ENCODE measurements at regions not wholly inside any gene's neighbourhood (a gene's known extent, or its start where the extent isn't known, plus 50 kb on each side); places are given as distances from the start of the nearest gene placed in this dataset.

DNA sequence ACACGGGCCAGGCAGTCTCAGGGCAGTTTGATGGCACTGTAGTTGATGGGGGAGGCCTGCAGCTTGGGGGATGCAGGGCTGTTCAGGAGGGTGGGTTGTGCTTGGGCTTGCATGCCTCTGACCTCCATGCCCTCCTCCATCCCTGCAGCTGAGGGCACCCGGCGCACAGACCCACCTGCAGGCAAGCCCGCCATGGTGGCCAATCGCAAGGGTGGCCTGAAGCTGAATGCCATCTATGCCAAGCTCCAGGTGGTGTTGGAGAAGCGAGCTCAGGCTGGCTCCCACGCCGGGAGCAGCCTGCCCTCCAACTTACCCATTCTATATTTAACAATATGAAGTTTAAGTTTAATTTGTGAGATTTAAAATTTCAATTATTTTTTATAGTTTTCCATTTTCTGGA is 228.7 kb upstream of the DPH6 start:
- TF ChIP-seq, protein P1, sequence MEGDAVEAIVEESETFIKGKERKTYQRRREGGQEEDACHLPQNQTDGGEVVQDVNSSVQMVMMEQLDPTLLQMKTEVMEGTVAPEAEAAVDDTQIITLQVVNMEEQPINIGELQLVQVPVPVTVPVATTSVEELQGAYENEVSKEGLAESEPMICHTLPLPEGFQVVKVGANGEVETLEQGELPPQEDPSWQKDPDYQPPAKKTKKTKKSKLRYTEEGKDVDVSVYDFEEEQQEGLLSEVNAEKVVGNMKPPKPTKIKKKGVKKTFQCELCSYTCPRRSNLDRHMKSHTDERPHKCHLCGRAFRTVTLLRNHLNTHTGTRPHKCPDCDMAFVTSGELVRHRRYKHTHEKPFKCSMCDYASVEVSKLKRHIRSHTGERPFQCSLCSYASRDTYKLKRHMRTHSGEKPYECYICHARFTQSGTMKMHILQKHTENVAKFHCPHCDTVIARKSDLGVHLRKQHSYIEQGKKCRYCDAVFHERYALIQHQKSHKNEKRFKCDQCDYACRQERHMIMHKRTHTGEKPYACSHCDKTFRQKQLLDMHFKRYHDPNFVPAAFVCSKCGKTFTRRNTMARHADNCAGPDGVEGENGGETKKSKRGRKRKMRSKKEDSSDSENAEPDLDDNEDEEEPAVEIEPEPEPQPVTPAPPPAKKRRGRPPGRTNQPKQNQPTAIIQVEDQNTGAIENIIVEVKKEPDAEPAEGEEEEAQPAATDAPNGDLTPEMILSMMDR (IDR thresholded peaks at IDR 0.05) = no peak
- TF ChIP-seq ZFX (IDR thresholded peaks at IDR 0.05; ENCODE audit: borderline replicate concordance) = no peak

All from 22Rv1 (cell line).